IMR-90 (cell line): ENCODE measurements at regions not wholly inside any gene's neighbourhood (a gene's known extent, or its start where the extent isn't known, plus 50 kb on each side); places are given as distances from the start of the nearest gene placed in this dataset.

ENCODE experiments used
- ATAC-seq: fragments of 200-7000 bp; cut with Tn5 transposase; 2 replicates; pipeline ENCODE4 v1.9.1; 2020; ENCODE audit warnings: low read depth, mild to moderate bottlenecking, moderate library complexity
- BruUV-seq: library from RNA; stranded (reverse); fragments of 400-500 nt; replicated peaks from 2 replicates; lab custom pipeline; 2021; lab: Mats Ljungman, UMichigan
- CTCF ChIA-PET: fragments of 300-600 bp; formaldehyde crosslinking; extraction: SDS; loops from one replicate; lab custom pipeline; 2021; ENCODE audit warnings: antibody characterized with exemption; lab: Yijun Ruan, JAX
- POLR2A ChIA-PET: fragments of 300-600 bp; sonication (Branson Sonifier 250); formaldehyde crosslinking; loops from one replicate; lab custom pipeline; 2022; ENCODE audit warnings: antibody characterized with exemption; ENCODE audit not compliant: unreplicated experiment; lab: Charles Lee
- DNase-seq: peaks from one replicate; pipeline ENCODE4 v3.0.0; 2013
- H2AFZ ChIP-seq: replicated peaks from 2 replicates; pipeline ENCODE3; 2013; ENCODE audit warnings: low read length, mild to moderate bottlenecking; ENCODE audit not compliant: poor library complexity
- H2AK5ac ChIP-seq: 2 replicates; pipeline ENCODE4 v1.6.1; 2013; ENCODE audit warnings: low read depth, low read length, inconsistent platforms
- H2AK9ac ChIP-seq: replicated peaks from 2 replicates; pipeline ENCODE3; 2013; ENCODE audit warnings: mild to moderate bottlenecking, low read depth, low read length, moderate library complexity; ENCODE audit not compliant: poor library complexity
- H2BK120ac ChIP-seq: 2 replicates; pipeline ENCODE4 v1.6.1; 2013; ENCODE audit warnings: low read depth, low read length, inconsistent platforms
- H2BK15ac ChIP-seq: 3 replicates; pipeline ENCODE4 v1.6.1; 2013; ENCODE audit warnings: low read depth, low read length, inconsistent platforms
- H2BK20ac ChIP-seq: 2 replicates; pipeline ENCODE4 v1.6.1; 2013; ENCODE audit warnings: low read depth, mild to moderate bottlenecking, inconsistent platforms, low read length, moderate library complexity
- H2BK5ac ChIP-seq: 2 replicates; pipeline ENCODE4 v1.6.1; 2013; ENCODE audit warnings: mild to moderate bottlenecking, low read depth, low read length, inconsistent platforms; ENCODE audit not compliant: poor library complexity, severe bottlenecking
- H3K14ac ChIP-seq: replicated peaks from 2 replicates; pipeline ENCODE4 v1.6.1; 2013; ENCODE audit warnings: low read depth, low read length, inconsistent platforms
- H3K18ac ChIP-seq: 2 replicates; pipeline ENCODE4 v1.6.1; 2013; ENCODE audit warnings: low read depth, low read length, control low read depth
- H3K23ac ChIP-seq: 2 replicates; pipeline ENCODE4 v1.6.1; 2013; ENCODE audit warnings: low read depth, low read length, inconsistent platforms
- H3K27ac ChIP-seq: 2 replicates; pipeline ENCODE4 v1.5.1; 2013; ENCODE audit warnings: mild to moderate bottlenecking, control low read depth, low read length; ENCODE audit not compliant: insufficient read depth
- H3K27me3 ChIP-seq: 2 replicates; pipeline ENCODE4 v1.6.1; 2013; ENCODE audit warnings: low read length; ENCODE audit not compliant: control insufficient read depth, insufficient read depth
- H3K36me3 ChIP-seq: 2 replicates; pipeline ENCODE4 v1.6.1; 2013; ENCODE audit warnings: low read length, mixed read lengths; ENCODE audit not compliant: control insufficient read depth, insufficient read depth
- H3K4ac ChIP-seq: 2 replicates; pipeline ENCODE4 v1.6.1; 2013; ENCODE audit warnings: low read depth, low read length, inconsistent platforms
- H3K4me1 ChIP-seq: 2 replicates; pipeline ENCODE4 v1.6.1; 2013; ENCODE audit warnings: low read length, mixed read lengths; ENCODE audit not compliant: control insufficient read depth, insufficient read depth
- H3K4me2 ChIP-seq: 2 replicates; pipeline ENCODE4 v1.6.1; 2013; ENCODE audit warnings: low read depth, mild to moderate bottlenecking, control low read depth, low read length, moderate library complexity
- H3K4me3 ChIP-seq: 2 replicates; pipeline ENCODE4 v1.5.1; 2013; ENCODE audit warnings: low read depth, mild to moderate bottlenecking, control low read depth, low read length, moderate library complexity; ENCODE audit not compliant: insufficient read depth
- H3K56ac ChIP-seq: 2 replicates; pipeline ENCODE4 v1.6.1; 2013; ENCODE audit warnings: low read length, inconsistent platforms; ENCODE audit not compliant: insufficient read depth; ENCODE audit errors: extremely low read depth
- H3K79me1 ChIP-seq, 2 experiments: 2 replicates each; pipeline ENCODE4 v1.6.1; 2013; ENCODE audit warnings: low read length in 2 of 2, inconsistent platforms in 1 of 2, low read depth in 1 of 2
- H3K9ac ChIP-seq: 2 replicates; pipeline ENCODE4 v1.6.1; 2013; ENCODE audit warnings: low read depth, low read length, control low read depth
- H3K9me1 ChIP-seq: 2 replicates; pipeline ENCODE4 v1.6.1; 2013; ENCODE audit warnings: low read length, inconsistent platforms; ENCODE audit not compliant: insufficient read depth
- H3K9me3 ChIP-seq: 2 replicates; pipeline ENCODE4 v1.6.1; 2013; ENCODE audit warnings: low read length; ENCODE audit not compliant: control insufficient read depth, insufficient read depth
- H4K20me1 ChIP-seq: 2 replicates; pipeline ENCODE4 v1.6.1; 2013; ENCODE audit warnings: low read length, inconsistent platforms; ENCODE audit not compliant: insufficient read depth
- H4K5ac ChIP-seq: 2 replicates; pipeline ENCODE4 v1.6.1; 2013; ENCODE audit warnings: mild to moderate bottlenecking, low read depth, low read length, control low read depth
- H4K8ac ChIP-seq, 2 experiments: 2 replicates each; pipeline ENCODE4 v1.6.1; 2013; ENCODE audit warnings: low read depth in 2 of 2, low read length in 2 of 2, control low read depth in 1 of 2, inconsistent platforms in 1 of 2
- H4K91ac ChIP-seq: 2 replicates; pipeline ENCODE4 v1.6.1; 2013; ENCODE audit warnings: low read depth, low read length, inconsistent platforms; ENCODE audit not compliant: insufficient read depth
- BHLHE40 ChIP-seq: fragments of 150-350 bp; IDR thresholded peaks from 2 replicates; pipeline ENCODE4 v1.6.1; 2016; ENCODE audit warnings: mild to moderate bottlenecking, low read depth, low read length
- CEBPB ChIP-seq: IDR thresholded peaks from 2 replicates; pipeline ENCODE4 v1.6.1; 2012; ENCODE audit warnings: low read depth, low read length, improper control_type of control experiment
- CHD1 ChIP-seq: IDR thresholded peaks from 2 replicates; pipeline ENCODE4 v1.6.1; 2012; ENCODE audit warnings: low read depth, low read length, improper control_type of control experiment
- MAZ ChIP-seq: IDR thresholded peaks from 2 replicates; pipeline ENCODE4 v1.6.1; 2012; ENCODE audit warnings: low read depth, mild to moderate bottlenecking, low read length, improper control_type of control experiment, moderate library complexity, borderline replicate concordance
- MXI1 ChIP-seq: IDR thresholded peaks from 2 replicates; pipeline ENCODE4 v1.6.1; 2012; ENCODE audit warnings: low read depth, mild to moderate bottlenecking, low read length, moderate library complexity, borderline replicate concordance
- NFE2L2 ChIP-seq: fragments of 150-350 bp; IDR thresholded peaks from 2 replicates; pipeline ENCODE4 v1.6.1; 2016; ENCODE audit warnings: low read depth, mild to moderate bottlenecking, low read length
- POLR2A ChIP-seq: IDR thresholded peaks from 2 replicates; pipeline ENCODE4 v1.6.1; 2012; ENCODE audit warnings: mild to moderate bottlenecking, low read depth, low read length
- RFX5 ChIP-seq: IDR thresholded peaks from 2 replicates; pipeline ENCODE4 v1.8.0; 2012; ENCODE audit warnings: low read depth, mild to moderate bottlenecking, low read length, moderate library complexity
- SMC3 ChIP-seq: fragments of 150-350 bp; IDR thresholded peaks from 2 replicates; pipeline ENCODE4 v1.6.1; 2016; ENCODE audit warnings: low read depth, mild to moderate bottlenecking, antibody characterized with exemption, low read length, moderate library complexity
- WGBS, 2 experiments: methylation state at CpG; one replicate each; pipeline versions ENCODE4 v1.1.5 to v1.1.7; 2013; ENCODE audit warnings: missing lambda C conversion rate in 2 of 2; ENCODE audit not compliant: insufficient read length in 1 of 2; ENCODE audit errors: extremely low coverage in 2 of 2; 5-methylcytosine and 5-hydroxymethylcytosine counted together
- dilution Hi-C: fragments of 300-500 bp; cut with HindIII; formaldehyde crosslinking; loops from one replicate; pipeline ENCODE4 v1.14.3; 2018; ENCODE audit warnings: low sequenced_read_pairs; ENCODE audit not compliant: unreplicated experiment
- in situ Hi-C: fragments of 300-500 bp; cut with MboI; formaldehyde crosslinking; loops from 3 replicates; pipeline ENCODE4 v1.14.3; 2019; ENCODE audit warnings: low sequenced_read_pairs, inconsistent platforms, mixed read lengths
- intact Hi-C: fragments of 100-400 bp; cut with micrococcal nuclease; formaldehyde crosslinking; loops from 2 replicates; pipeline ENCODE4 v1.10.0; 2022
- TF ChIP-seq, protein P1 (sequence below): fragments of 150-350 bp; IDR thresholded peaks from 2 replicates; pipeline ENCODE4 v1.6.1; 2016; ENCODE audit warnings: low read depth, mild to moderate bottlenecking, low read length, moderate library complexity, borderline replicate concordance
- TF ChIP-seq, protein P2 (sequence below): conservative IDR thresholded peaks from 2 replicates; pipeline ENCODE4 v1.5.1; 2012; ENCODE audit warnings: mild to moderate bottlenecking, low read depth, low read length, improper control_type of control experiment
- TF ChIP-seq, protein P3 (sequence below): fragments of 150-350 bp; IDR thresholded peaks from 2 replicates; pipeline ENCODE4 v1.6.1; 2017; ENCODE audit warnings: mild to moderate bottlenecking, antibody characterized with exemption, low read length, low read depth

DNA sequence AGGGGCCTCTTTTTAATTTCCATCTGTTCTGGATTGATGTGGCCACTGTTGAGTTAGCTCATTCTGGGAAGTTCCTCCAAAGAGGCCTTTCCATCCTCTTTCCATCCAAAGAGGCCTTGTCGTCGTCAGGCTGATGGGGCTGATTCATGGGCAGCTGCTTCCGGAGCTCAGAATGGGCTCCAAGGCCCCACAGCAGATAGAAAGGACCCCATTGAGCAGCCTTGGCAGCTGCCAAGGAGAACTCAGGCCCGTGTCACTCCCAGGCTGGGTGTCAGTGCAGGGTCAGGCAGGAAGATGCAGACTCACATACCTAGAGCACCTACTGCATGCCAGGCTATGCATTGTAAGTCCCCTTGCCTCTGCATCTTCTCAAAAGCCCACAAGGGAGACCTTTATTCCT is 524.1 kb downstream of the MIAT start:
- H2AK5ac ChIP-seq: no peak overlapping the region
- TF ChIP-seq, protein P1, sequence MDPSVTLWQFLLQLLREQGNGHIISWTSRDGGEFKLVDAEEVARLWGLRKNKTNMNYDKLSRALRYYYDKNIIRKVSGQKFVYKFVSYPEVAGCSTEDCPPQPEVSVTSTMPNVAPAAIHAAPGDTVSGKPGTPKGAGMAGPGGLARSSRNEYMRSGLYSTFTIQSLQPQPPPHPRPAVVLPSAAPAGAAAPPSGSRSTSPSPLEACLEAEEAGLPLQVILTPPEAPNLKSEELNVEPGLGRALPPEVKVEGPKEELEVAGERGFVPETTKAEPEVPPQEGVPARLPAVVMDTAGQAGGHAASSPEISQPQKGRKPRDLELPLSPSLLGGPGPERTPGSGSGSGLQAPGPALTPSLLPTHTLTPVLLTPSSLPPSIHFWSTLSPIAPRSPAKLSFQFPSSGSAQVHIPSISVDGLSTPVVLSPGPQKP: no peak
- TF ChIP-seq RFX5 (no peak), CHD1 (no peak), BHLHE40 (no peak), CEBPB (no peak), POLR2A (no peak), MAZ (no peak), SMC3 (no peak), NFE2L2 (no peak), MXI1 (no peak)
- TF ChIP-seq, protein P2, sequence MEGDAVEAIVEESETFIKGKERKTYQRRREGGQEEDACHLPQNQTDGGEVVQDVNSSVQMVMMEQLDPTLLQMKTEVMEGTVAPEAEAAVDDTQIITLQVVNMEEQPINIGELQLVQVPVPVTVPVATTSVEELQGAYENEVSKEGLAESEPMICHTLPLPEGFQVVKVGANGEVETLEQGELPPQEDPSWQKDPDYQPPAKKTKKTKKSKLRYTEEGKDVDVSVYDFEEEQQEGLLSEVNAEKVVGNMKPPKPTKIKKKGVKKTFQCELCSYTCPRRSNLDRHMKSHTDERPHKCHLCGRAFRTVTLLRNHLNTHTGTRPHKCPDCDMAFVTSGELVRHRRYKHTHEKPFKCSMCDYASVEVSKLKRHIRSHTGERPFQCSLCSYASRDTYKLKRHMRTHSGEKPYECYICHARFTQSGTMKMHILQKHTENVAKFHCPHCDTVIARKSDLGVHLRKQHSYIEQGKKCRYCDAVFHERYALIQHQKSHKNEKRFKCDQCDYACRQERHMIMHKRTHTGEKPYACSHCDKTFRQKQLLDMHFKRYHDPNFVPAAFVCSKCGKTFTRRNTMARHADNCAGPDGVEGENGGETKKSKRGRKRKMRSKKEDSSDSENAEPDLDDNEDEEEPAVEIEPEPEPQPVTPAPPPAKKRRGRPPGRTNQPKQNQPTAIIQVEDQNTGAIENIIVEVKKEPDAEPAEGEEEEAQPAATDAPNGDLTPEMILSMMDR: no peak
- TF ChIP-seq, protein P3, sequence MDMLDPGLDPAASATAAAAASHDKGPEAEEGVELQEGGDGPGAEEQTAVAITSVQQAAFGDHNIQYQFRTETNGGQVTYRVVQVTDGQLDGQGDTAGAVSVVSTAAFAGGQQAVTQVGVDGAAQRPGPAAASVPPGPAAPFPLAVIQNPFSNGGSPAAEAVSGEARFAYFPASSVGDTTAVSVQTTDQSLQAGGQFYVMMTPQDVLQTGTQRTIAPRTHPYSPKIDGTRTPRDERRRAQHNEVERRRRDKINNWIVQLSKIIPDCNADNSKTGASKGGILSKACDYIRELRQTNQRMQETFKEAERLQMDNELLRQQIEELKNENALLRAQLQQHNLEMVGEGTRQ: no peak
- no peak overlapping the region for H4K91ac ChIP-seq
- no peaks in the 10 kb centered on the region for H4K20me1 ChIP-seq
- no peak overlapping the region for H4K5ac ChIP-seq
- no peak overlapping the region for H3K4ac ChIP-seq
- no peak overlapping the region for H4K8ac ChIP-seq
- H3K27me3 ChIP-seq: peaks cover 44% of the 10 kb centered on the region
- H3K14ac ChIP-seq: no peak overlapping the region
- H2BK120ac ChIP-seq: no peak overlapping the region
- no peak overlapping the region for H2BK20ac ChIP-seq
- H2AK9ac ChIP-seq: no peak overlapping the region
- in situ Hi-C loops (no loop called here), dilution Hi-C loops (no loop called here), intact Hi-C loops (no loop called here)
- H3K18ac ChIP-seq: no peak overlapping the region
- no peaks in the 10 kb centered on the region for H3K79me1 ChIP-seq
- no peak overlapping the region for H2BK5ac ChIP-seq
- ChIA-PET CTCF (no interaction called here), POLR2A (no interaction called here)
- H2AFZ ChIP-seq: no peak overlapping the region
- BruUV-seq: no TSS peak
- H3K9me3 ChIP-seq: no peaks in the 10 kb centered on the region
- no peaks in the 10 kb centered on the region for H3K9me1 ChIP-seq
- H3K4me2 ChIP-seq: no peak overlapping the region
- no peak overlapping the region for H2BK15ac ChIP-seq
- no peak overlapping the region for H3K23ac ChIP-seq
- H3K9ac ChIP-seq: no peak overlapping the region
- no peak overlapping the region for H3K56ac ChIP-seq
- ATAC-seq: no peak
- H3K4me3 ChIP-seq: no peak overlapping the region
- WGBS, 2 experiments: 40% methylated on average over 1 of the region's 4 CpGs; no CpG with 5 or more reads in 1 of the 2 experiments
- H3K4me1 ChIP-seq: no peaks in the 10 kb centered on the region
- H3K36me3 ChIP-seq: no peaks in the 10 kb centered on the region
- no peak overlapping the region for H3K27ac ChIP-seq
- no peak for DNase-seq
